HEK293T (cell line): ENCODE measurements at regions not wholly inside any gene's neighbourhood (a gene's known extent, or its start where the extent isn't known, plus 50 kb on each side); places are given as distances from the start of the nearest gene placed in this dataset.

Experiments used
- BHLHE40 ChIP-seq: fragments of 450-650 bp; IDR thresholded peaks from 2 replicates; pipeline ENCODE4 v1.6.1; 2016; ENCODE audit warnings: mild to moderate bottlenecking, moderate library complexity, borderline replicate concordance
- ELF4 ChIP-seq: fragments of 450-650 bp; IDR thresholded peaks from 2 replicates; pipeline ENCODE4 v1.6.1; 2017; ENCODE audit warnings: antibody characterized with exemption
- FOXM1 ChIP-seq: fragments of 450-650 bp; IDR thresholded peaks from 2 replicates; pipeline ENCODE4 v1.6.1; 2017; ENCODE audit warnings: mild to moderate bottlenecking, borderline replicate concordance
- HDGF ChIP-seq: fragments of 450-650 bp; IDR thresholded peaks from 2 replicates; pipeline ENCODE4 v1.6.1; 2017; ENCODE audit warnings: antibody characterized with exemption, borderline replicate concordance
- SP1 ChIP-seq: fragments of 450-650 bp; IDR thresholded peaks from 2 replicates; pipeline ENCODE4 v1.6.1; 2017
- TARDBP ChIP-seq: fragments of 450-650 bp; IDR thresholded peaks from 2 replicates; pipeline ENCODE4 v1.6.1; 2016
- TF ChIP-seq, protein P1 (sequence below): fragments of 450-650 bp; IDR thresholded peaks from 2 replicates; pipeline ENCODE4 v1.6.1; 2016

DNA sequence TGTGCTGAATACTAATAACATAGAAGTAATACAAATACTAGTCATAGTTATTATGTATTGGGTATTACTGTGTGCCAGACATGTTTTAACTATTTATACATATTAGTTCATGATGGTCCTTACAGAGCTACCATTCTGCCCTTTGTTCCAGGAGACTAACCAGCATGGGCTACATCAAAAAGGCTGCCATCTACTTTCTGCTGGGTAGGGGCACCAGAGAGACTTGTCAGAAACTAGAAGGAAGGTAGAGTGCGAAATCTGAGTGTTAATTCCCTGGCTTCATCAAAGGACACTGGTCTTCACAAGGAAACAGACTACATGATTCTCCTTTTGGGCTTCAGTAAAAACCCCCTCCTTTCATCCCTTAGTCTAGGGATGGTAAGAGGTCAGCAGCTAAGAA, 347.8 kb downstream of the GBA3 start:
- TF ChIP-seq, protein P1, sequence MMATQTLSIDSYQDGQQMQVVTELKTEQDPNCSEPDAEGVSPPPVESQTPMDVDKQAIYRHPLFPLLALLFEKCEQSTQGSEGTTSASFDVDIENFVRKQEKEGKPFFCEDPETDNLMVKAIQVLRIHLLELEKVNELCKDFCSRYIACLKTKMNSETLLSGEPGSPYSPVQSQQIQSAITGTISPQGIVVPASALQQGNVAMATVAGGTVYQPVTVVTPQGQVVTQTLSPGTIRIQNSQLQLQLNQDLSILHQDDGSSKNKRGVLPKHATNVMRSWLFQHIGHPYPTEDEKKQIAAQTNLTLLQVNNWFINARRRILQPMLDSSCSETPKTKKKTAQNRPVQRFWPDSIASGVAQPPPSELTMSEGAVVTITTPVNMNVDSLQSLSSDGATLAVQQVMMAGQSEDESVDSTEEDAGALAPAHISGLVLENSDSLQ: no peak
- TF ChIP-seq FOXM1: no peak
- TF ChIP-seq BHLHE40: no peak
- TF ChIP-seq SP1: no peak
- no peak for TF ChIP-seq ELF4
- TF ChIP-seq TARDBP: no peak
- TF ChIP-seq HDGF: no peak
